ENCODE measurements at regions not wholly inside any gene's neighbourhood (a gene's known extent, or its start where the extent isn't known, plus 50 kb on each side); places are given as distances from the start of the nearest gene placed in this dataset.

GRCh38 chr3:117695871-117696645 is 986.5 kb downstream of the TUSC7 start:
- no peak for DNase-seq

- DNase-seq: no peak
Measured at GRCh38 chr3:117696851-117697407, 987.4 kb downstream of the TUSC7 start.

- no peak for DNase-seq
Measured at GRCh38 chr3:117699058-117699457, 989.5 kb downstream of the TUSC7 start.

- no peak for DNase-seq
Measured at GRCh38 chr3:117700573-117701360, 991.2 kb downstream of the TUSC7 start.

GRCh38 chr3:117705011-117705410 is 995.4 kb downstream of the TUSC7 start:
- no peak for DNase-seq

GRCh38 chr3:117706037-117706436 is 996.5 kb downstream of the TUSC7 start:
- DNase-seq: no peak

GRCh38 chr3:117706756-117707155 is 997.2 kb downstream of the TUSC7 start:
- DNase-seq: no peak

GRCh38 chr3:117708601-117709000 is 999.0 kb downstream of the TUSC7 start:
- no peak for DNase-seq

- no peak for DNase-seq
Measured at GRCh38 chr3:117709108-117709507, 999.5 kb downstream of the TUSC7 start.

GRCh38 chr3:117710501-117710900 is 1000.9 kb downstream of the TUSC7 start:
- no peak for DNase-seq

GRCh38 chr3:117719316-117719926 is 1009.8 kb downstream of the TUSC7 start:
- DNase-seq: no peak

GRCh38 chr3:117721866-117722265 is 1012.3 kb downstream of the TUSC7 start:
- no peak for DNase-seq

- DNase-seq: no peak
Measured at GRCh38 chr3:117722856-117723255, 1013.3 kb downstream of the TUSC7 start.

- no peak for DNase-seq
Measured at GRCh38 chr3:117723825-117724224, 1014.2 kb downstream of the TUSC7 start.

GRCh38 chr3:117725314-117725713 is 1015.7 kb downstream of the TUSC7 start:
- no peak for DNase-seq

- no peak for DNase-seq
Measured at GRCh38 chr3:117726776-117727175, 1017.2 kb downstream of the TUSC7 start.

- no peak for DNase-seq
Measured at GRCh38 chr3:117728226-117728625, 1018.6 kb downstream of the TUSC7 start.

GRCh38 chr3:117734496-117734895 is 1024.9 kb downstream of the TUSC7 start:
- DNase-seq: no peak

- DNase-seq: no peak
Measured at GRCh38 chr3:117735481-117736101, 1026.0 kb downstream of the TUSC7 start.

GRCh38 chr3:117736846-117737245 is 1027.3 kb downstream of the TUSC7 start:
- no peak for DNase-seq

GRCh38 chr3:117743993-117744392 is 1034.4 kb downstream of the TUSC7 start:
- no peak for DNase-seq

- no peak for DNase-seq
Measured at GRCh38 chr3:117744935-117745334, 1035.4 kb downstream of the TUSC7 start.

GRCh38 chr3:117745516-117745915 is 1035.9 kb downstream of the TUSC7 start:
- DNase-seq: no peak

Measured in stimulated activated CD4-positive, alpha-beta T cell treated with anti-CD3 and anti-CD28 coated beads, Interleukin-4, amount 100 ng/mL, for 4 hours (primary cell).